Endothelial cell of umbilical vein (primary cell): ENCODE measurements at regions not wholly inside any gene's neighbourhood (a gene's known extent, or its start where the extent isn't known, plus 50 kb on each side); places are given as distances from the start of the nearest gene placed in this dataset.

Experiments
- BruUV-seq: library from RNA; stranded (reverse); fragments of 400-500 nt; replicated peaks from 2 replicates; lab custom pipeline; 2021; lab: Mats Ljungman, UMichigan
- CTCF ChIA-PET: fragments of 300-600, 350-600 bp; sonication (Branson Sonifier 250); formaldehyde crosslinking; loops from one replicate; lab custom pipeline; 2021; ENCODE audit warnings: antibody characterized with exemption, inconsistent platforms; lab: Charles Lee
- POLR2A ChIA-PET: fragments of 300-600, 350-600 bp; sonication (Branson Sonifier 250); formaldehyde crosslinking; loops from one replicate; lab custom pipeline; 2021; ENCODE audit warnings: antibody characterized with exemption, inconsistent platforms; lab: Charles Lee
- DNase-seq: peaks from one replicate; pipeline ENCODE4 v3.0.0-alpha.2; 2011; ENCODE audit warnings: low read depth, low spot score
- FAIRE-seq: peaks from 2 replicates; lab custom pipeline; 2011; peaks lifted over from hg19 to GRCh38; lab: Jason Lieb, UNC
- H2AFZ ChIP-seq: 2 replicates; pipeline ENCODE4 v1.6.0; 2012; ENCODE audit warnings: low read depth, low read length, control low read depth, inconsistent platforms
- H3K27ac ChIP-seq: 2 replicates; pipeline ENCODE4 v1.5.1; 2011; ENCODE audit warnings: low read depth, mild to moderate bottlenecking, control low read depth, low read length, moderate library complexity; ENCODE audit not compliant: insufficient read depth
- H3K27me3 ChIP-seq, 2 experiments: 2 replicates each; pipeline versions ENCODE4 v1.6.0 to v1.6.1; 2011; ENCODE audit warnings: low read length in 2 of 2, mixed read lengths in 1 of 2; ENCODE audit not compliant: control insufficient read depth in 2 of 2, insufficient read depth in 2 of 2
- H3K36me3 ChIP-seq, 2 experiments: 2 replicates in 1 of 2; 3 replicates in 1 of 2; pipeline ENCODE4 v1.5.1; 2011; ENCODE audit warnings: low read length in 2 of 2, mild to moderate bottlenecking in 1 of 2, moderate library complexity in 1 of 2; ENCODE audit not compliant: control insufficient read depth in 2 of 2, insufficient read depth in 2 of 2; ENCODE audit errors: extremely low read depth in 1 of 2
- H3K4me1 ChIP-seq: 3 replicates; pipeline ENCODE4 v1.5.1; 2011; ENCODE audit warnings: mild to moderate bottlenecking, low read length; ENCODE audit not compliant: control insufficient read depth, insufficient read depth; ENCODE audit errors: extremely low read depth
- H3K4me2 ChIP-seq: 2 replicates; pipeline ENCODE4 v1.6.1; 2011; ENCODE audit warnings: low read length, control low read depth, mixed read lengths; ENCODE audit not compliant: insufficient read depth
- H3K4me3 ChIP-seq, 3 experiments: fragments of 200-600 bp in 1 of 3; sonication (generic), shearing (Covaris generic) in 1 of 3; replicated peaks in 1 of 3; 2 replicates each; pipeline ENCODE4 v1.5.1; 2011 to 2016; ENCODE audit warnings: control low read depth in 3 of 3, low read length in 3 of 3, mild to moderate bottlenecking in 2 of 3, inconsistent platforms in 1 of 3, low read depth in 1 of 3, moderate library complexity in 1 of 3; ENCODE audit not compliant: insufficient read depth in 1 of 3
- H3K79me2 ChIP-seq: 2 replicates; pipeline ENCODE4 v1.6.0; 2012; ENCODE audit warnings: low read length, inconsistent platforms; ENCODE audit not compliant: control insufficient read depth, insufficient read depth
- H3K9ac ChIP-seq: replicated peaks from 2 replicates; pipeline ENCODE3; 2011; ENCODE audit warnings: low read length, control low read depth; ENCODE audit not compliant: insufficient read depth; ENCODE audit errors: extremely low read depth
- H3K9me1 ChIP-seq: replicated peaks from 3 replicates; pipeline ENCODE4 v1.6.0; 2011; ENCODE audit warnings: mild to moderate bottlenecking, low read length; ENCODE audit not compliant: control insufficient read depth, insufficient read depth; ENCODE audit errors: extremely low read depth
- H3K9me3 ChIP-seq: replicated peaks from 2 replicates; pipeline ENCODE4 v1.5.1; 2012; ENCODE audit warnings: low read length, inconsistent platforms; ENCODE audit not compliant: control insufficient read depth, insufficient read depth
- H4K20me1 ChIP-seq: replicated peaks from 2 replicates; pipeline ENCODE3; 2011; ENCODE audit warnings: mild to moderate bottlenecking, low read length; ENCODE audit not compliant: control insufficient read depth, insufficient read depth; ENCODE audit errors: extremely low read depth
- EZH2 ChIP-seq: IDR thresholded peaks from 2 replicates; pipeline ENCODE4 v1.6.1; 2012; ENCODE audit warnings: borderline replicate concordance, low read depth, mild to moderate bottlenecking, moderate library complexity, low read length, inconsistent platforms; ENCODE audit not compliant: severe bottlenecking
- FOS ChIP-seq: IDR thresholded peaks from 2 replicates; pipeline ENCODE4 v1.6.1; 2011; ENCODE audit warnings: mild to moderate bottlenecking, low read length, moderate library complexity, borderline replicate concordance; ENCODE audit not compliant: insufficient read depth
- GATA2 ChIP-seq: IDR thresholded peaks from 2 replicates; pipeline ENCODE4 v1.7.0; 2011; ENCODE audit warnings: low read depth, mild to moderate bottlenecking, moderate library complexity, mixed read lengths, low read length; ENCODE audit not compliant: insufficient read length, insufficient read depth
- JUN ChIP-seq: IDR thresholded peaks from 2 replicates; pipeline ENCODE4 v1.6.1; 2011; ENCODE audit warnings: borderline replicate concordance, low read depth; ENCODE audit not compliant: insufficient read length, insufficient read depth
- MYC ChIP-seq: IDR thresholded peaks from one replicate; pipeline ENCODE4 v1.6.1; 2011; ENCODE audit warnings: mild to moderate bottlenecking, low read depth, low read length
- POLR2A ChIP-seq: IDR thresholded peaks from 2 replicates; pipeline ENCODE4 v1.6.1; 2012; ENCODE audit warnings: low read depth, mild to moderate bottlenecking, control low read depth, low read length
- POLR2AphosphoS5 ChIP-seq: IDR thresholded peaks from 2 replicates; pipeline ENCODE4 v1.6.1; 2012; ENCODE audit warnings: low read depth, mild to moderate bottlenecking, control low read depth, low read length, moderate library complexity; ENCODE audit not compliant: insufficient read depth
- dilution Hi-C: fragments of 300-500 bp; cut with MboI; formaldehyde crosslinking; loops from one replicate; pipeline ENCODE4 v1.15.0; 2019; ENCODE audit warnings: low sequenced_read_pairs; ENCODE audit not compliant: extremely low pct_ligation_motif_present
- intact Hi-C: fragments of 100-400 bp; cut with micrococcal nuclease; formaldehyde crosslinking; loops from one replicate; pipeline ENCODE4 v1.10.0; 2022
- TF ChIP-seq, protein P1 (sequence below): IDR thresholded peaks from 2 replicates; pipeline ENCODE4 v1.6.1; 2011; ENCODE audit not compliant: insufficient read depth, insufficient read length
- TF ChIP-seq, protein P2 (sequence below), 2 donors: IDR thresholded peaks; 1 replicate in 1 of 2; 2 replicates in 1 of 2; pipeline ENCODE4 v1.5.1; 2011; ENCODE audit warnings: low read length in 2 of 2, mild to moderate bottlenecking in 2 of 2, moderate library complexity in 2 of 2, control low read depth in 1 of 2, inconsistent platforms in 1 of 2, low read depth in 1 of 2; ENCODE audit not compliant: insufficient read depth in 1 of 2; ENCODE audit errors: extremely low read depth in 1 of 2

- TF ChIP-seq, protein P1, sequence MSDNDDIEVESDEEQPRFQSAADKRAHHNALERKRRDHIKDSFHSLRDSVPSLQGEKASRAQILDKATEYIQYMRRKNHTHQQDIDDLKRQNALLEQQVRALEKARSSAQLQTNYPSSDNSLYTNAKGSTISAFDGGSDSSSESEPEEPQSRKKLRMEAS = no peak
- no peak for TF ChIP-seq FOS
- TF ChIP-seq GATA2 = no peak
- no peak for TF ChIP-seq MYC
- TF ChIP-seq POLR2A = no peak
- TF ChIP-seq JUN = no peak
- TF ChIP-seq EZH2 = no peak
- TF ChIP-seq POLR2AphosphoS5 = no peak
- TF ChIP-seq, protein P2, sequence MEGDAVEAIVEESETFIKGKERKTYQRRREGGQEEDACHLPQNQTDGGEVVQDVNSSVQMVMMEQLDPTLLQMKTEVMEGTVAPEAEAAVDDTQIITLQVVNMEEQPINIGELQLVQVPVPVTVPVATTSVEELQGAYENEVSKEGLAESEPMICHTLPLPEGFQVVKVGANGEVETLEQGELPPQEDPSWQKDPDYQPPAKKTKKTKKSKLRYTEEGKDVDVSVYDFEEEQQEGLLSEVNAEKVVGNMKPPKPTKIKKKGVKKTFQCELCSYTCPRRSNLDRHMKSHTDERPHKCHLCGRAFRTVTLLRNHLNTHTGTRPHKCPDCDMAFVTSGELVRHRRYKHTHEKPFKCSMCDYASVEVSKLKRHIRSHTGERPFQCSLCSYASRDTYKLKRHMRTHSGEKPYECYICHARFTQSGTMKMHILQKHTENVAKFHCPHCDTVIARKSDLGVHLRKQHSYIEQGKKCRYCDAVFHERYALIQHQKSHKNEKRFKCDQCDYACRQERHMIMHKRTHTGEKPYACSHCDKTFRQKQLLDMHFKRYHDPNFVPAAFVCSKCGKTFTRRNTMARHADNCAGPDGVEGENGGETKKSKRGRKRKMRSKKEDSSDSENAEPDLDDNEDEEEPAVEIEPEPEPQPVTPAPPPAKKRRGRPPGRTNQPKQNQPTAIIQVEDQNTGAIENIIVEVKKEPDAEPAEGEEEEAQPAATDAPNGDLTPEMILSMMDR (IDR thresholded peaks at IDR 0.05; ENCODE audit: extremely low read depth in 1 of 2, insufficient read depth in 1 of 2, low read depth in 1 of 2, low read length in 2 of 2) = no peak
- no peaks in the 10 kb centered on the region for H4K20me1 ChIP-seq
- FAIRE-seq (no peak), DNase-seq (no peak)
- no peaks in the 10 kb centered on the region for H3K27me3 ChIP-seq
- no peaks in the 10 kb centered on the region for H3K36me3 ChIP-seq
- H2AFZ ChIP-seq = no peak overlapping the region
- H3K4me1 ChIP-seq = no peaks in the 10 kb centered on the region
- BruUV-seq = no TSS peak
- H3K9me3 ChIP-seq = no peaks in the 10 kb centered on the region
- ChIA-PET POLR2A (no interaction called here), CTCF (interaction anchor here (1.0 kb wide), 1 partner anchor 524 kb away, joined by 3 read pairs; no protein-coding TSS in a partner anchor)
- no peak overlapping the region for H3K4me3 ChIP-seq
- H3K79me2 ChIP-seq = no peaks in the 10 kb centered on the region
- H3K4me2 ChIP-seq = no peak overlapping the region
- no peak overlapping the region for H3K27ac ChIP-seq
- dilution Hi-C loops (no loop called here), intact Hi-C loops (no loop called here)
- peaks cover 2% of the 10 kb centered on the region for H3K9me1 ChIP-seq
- H3K9ac ChIP-seq = no peak overlapping the region
Observed at GRCh38 chr3:145244327-145244726, 916.7 kb downstream of the PLOD2 start.
